Vagina (tissue), 2 donors: ENCODE measurements at regions not wholly inside any gene's neighbourhood (a gene's known extent, or its start where the extent isn't known, plus 50 kb on each side); places are given as distances from the start of the nearest gene placed in this dataset.

Source experiments
- DNase-seq, 2 donors: peaks; one replicate each; pipeline ENCODE4 v3.0.0-alpha.2; 2017; ENCODE audit errors: extremely low spot score in 2 of 2
- H3K27ac ChIP-seq: fragments of 200-600 bp; sonication (generic); one replicate; pipeline ENCODE4 v1.5.1; 2019
- H3K27me3 ChIP-seq: fragments of 200-600 bp; sonication (generic); one replicate; pipeline ENCODE4 v1.5.1; 2019
- H3K36me3 ChIP-seq, 2 donors: fragments of 200-600 bp; sonication (generic); one replicate each; pipeline ENCODE4 v1.5.1; 2017 to 2019
- H3K4me1 ChIP-seq: fragments of 200-600 bp; sonication (generic); one replicate; pipeline ENCODE4 v1.5.1; 2019
- H3K4me3 ChIP-seq, 2 donors: fragments of 200-600 bp; sonication (generic); 1 replicate in 1 of 2; 2 replicates in 1 of 2; pipeline ENCODE4 v1.5.1; 2016 to 2019
- H3K9me3 ChIP-seq: fragments of 200-600 bp; sonication (generic); one replicate; pipeline ENCODE4 v1.5.1; 2019
- CTCF ChIP-seq, 3 experiments: fragments of 450-650 bp in 2 of 3; fragments of 200-600 bp in 1 of 3; sonication (generic) in 1 of 3; IDR thresholded peaks; one replicate each; pipeline ENCODE4 v1.5.1; 2017 to 2019; ENCODE audit warnings: antibody characterized with exemption in 3 of 3, mild to moderate bottlenecking in 2 of 3, moderate library complexity in 2 of 3
- POLR2A ChIP-seq, 2 donors: fragments of 450-650 bp; IDR thresholded peaks; one replicate each; pipeline ENCODE4 v1.6.1; 2017; ENCODE audit warnings: antibody characterized with exemption in 2 of 2, mild to moderate bottlenecking in 2 of 2, moderate library complexity in 2 of 2
- POLR2AphosphoS5 ChIP-seq, 2 donors: sonication (generic); formaldehyde crosslinking; IDR thresholded peaks; one replicate each; pipeline ENCODE4 v1.9.0; 2017; ENCODE audit warnings: antibody characterized with exemption in 2 of 2, mild to moderate bottlenecking in 2 of 2, low read depth in 1 of 2; ENCODE audit not compliant: insufficient read depth in 1 of 2
- intact Hi-C: fragments of 100-400 bp; cut with DNase I; formaldehyde crosslinking; loops from one replicate; pipeline ENCODE4 v1.15.1; 2023

GRCh38 chr3:177721864-177722785, 524.8 kb upstream of the TBL1XR1 start:
- no peak overlapping the region for H3K27ac ChIP-seq
- peaks cover 30% of the 10 kb centered on the region for H3K4me1 ChIP-seq
- TF ChIP-seq CTCF (IDR thresholded peaks at IDR 0.05) (no peak), POLR2A (IDR thresholded peaks at IDR 0.05) (no peak), POLR2AphosphoS5 (IDR thresholded peaks at IDR 0.05; ENCODE audit: insufficient read depth in 1 of 2, low read depth in 1 of 2) (no peak)
- H3K36me3 ChIP-seq, result no peaks in the 10 kb centered on the region
- intact Hi-C loops, result loop anchor here (10.0 kb wide), 1 partner anchor 257 kb away; no protein-coding TSS in a partner anchor
- no peak overlapping the region for H3K4me3 ChIP-seq
- no peaks in the 10 kb centered on the region for H3K9me3 ChIP-seq
- no peak for DNase-seq
- H3K27me3 ChIP-seq, result no peaks in the 10 kb centered on the region

- Histone ChIP-seq H3K9me3 (no peaks in the 10 kb centered on the region), H3K4me3 (no peak overlapping the region), H3K27me3 (no peaks in the 10 kb centered on the region), H3K4me1 (peaks cover 30% of the 10 kb centered on the region), H3K27ac (peak overlapping the region; percentile 13), H3K36me3 (no peaks in the 10 kb centered on the region)
- DNase-seq, result no peak
- TF ChIP-seq POLR2A (IDR thresholded peaks at IDR 0.05) (no peak), POLR2AphosphoS5 (IDR thresholded peaks at IDR 0.05; ENCODE audit: insufficient read depth in 1 of 2, low read depth in 1 of 2) (peak in 1 of 2 donors; percentile 23), CTCF (IDR thresholded peaks at IDR 0.05) (no peak)
- intact Hi-C loops, result loop anchor here (10.0 kb wide), 1 partner anchor 259 kb away; no protein-coding TSS in a partner anchor
Observed at GRCh38 chr3:177724020-177724638, 526.8 kb upstream of the TBL1XR1 start.

- Histone ChIP-seq H3K27me3 (no peaks in the 10 kb centered on the region), H3K36me3 (no peaks in the 10 kb centered on the region), H3K27ac (no peak overlapping the region), H3K4me3 (no peak overlapping the region), H3K4me1 (peaks cover 36% of the 10 kb centered on the region), H3K9me3 (no peaks in the 10 kb centered on the region)
- no peak for DNase-seq
- TF ChIP-seq POLR2A (IDR thresholded peaks at IDR 0.05) (no peak), POLR2AphosphoS5 (IDR thresholded peaks at IDR 0.05; ENCODE audit: insufficient read depth in 1 of 2, low read depth in 1 of 2) (no peak), CTCF (IDR thresholded peaks at IDR 0.05) (no peak)
- intact Hi-C loops, result loop anchor here (5.0 to 10.0 kb wide), 2 partner anchors 260 to 673 kb away; no protein-coding TSS in a partner anchor
Observed at GRCh38 chr3:177725165-177725564, 527.9 kb upstream of the TBL1XR1 start.

- Histone ChIP-seq H3K9me3 (no peaks in the 10 kb centered on the region), H3K27ac (no peak overlapping the region), H3K4me1 (peaks cover 47% of the 10 kb centered on the region), H3K4me3 (no peak overlapping the region), H3K36me3 (no peaks in the 10 kb centered on the region), H3K27me3 (no peaks in the 10 kb centered on the region)
- no peak for TF ChIP-seq POLR2A (IDR thresholded peaks at IDR 0.05)
- TF ChIP-seq POLR2AphosphoS5 (IDR thresholded peaks at IDR 0.05; ENCODE audit: insufficient read depth in 1 of 2, low read depth in 1 of 2), result no peak
- TF ChIP-seq CTCF (IDR thresholded peaks at IDR 0.05), result no peak
- intact Hi-C loops, result loop anchor here (5.0 to 10.0 kb wide), 2 partner anchors 262 to 675 kb away; no protein-coding TSS in a partner anchor
- DNase-seq, result no peak
Observed at GRCh38 chr3:177726807-177727206, 529.5 kb upstream of the TBL1XR1 start.
